ENCODE measurements at regions not wholly inside any gene's neighbourhood (a gene's known extent, or its start where the extent isn't known, plus 50 kb on each side); places are given as distances from the start of the nearest gene placed in this dataset.

GRCh38 chr5:56601641-56602071, 213.7 kb upstream of the MAP3K1 start:
- no peak for DNase-seq
- H3K27ac ChIP-seq (ENCODE audit: low read depth in 2 of 2, low read length in 1 of 2), result no peak overlapping the region

More at GRCh38 chr5:56601641-56602071, 213.7 kb upstream of the MAP3K1 start:
- ChIA-PET CTCF (no interaction called here), POLR2A (no interaction called here)
- no peak overlapping the region for H3K9ac ChIP-seq
- no peak for TF ChIP-seq TEAD4 (IDR thresholded peaks at IDR 0.05; ENCODE audit: borderline replicate concordance, insufficient read depth)
- TF ChIP-seq MAX (IDR thresholded peaks at IDR 0.05; ENCODE audit: low read depth), result no peak
- TF ChIP-seq FOXM1 (IDR thresholded peaks at IDR 0.05; ENCODE audit: low read depth), result no peak
- TF ChIP-seq NFIC (IDR thresholded peaks at IDR 0.05; ENCODE audit: borderline replicate concordance), result no peak
- no peak for TF ChIP-seq USF1 (IDR thresholded peaks at IDR 0.05; ENCODE audit: borderline replicate concordance, low read depth)
- TF ChIP-seq FOXJ3 (CRISPR knock-in tag; IDR thresholded peaks at IDR 0.05), result no peak
- no peak for TF ChIP-seq CHD2 (IDR thresholded peaks at IDR 0.05; ENCODE audit: low read length, partially characterized antibody)
- no peak for TF ChIP-seq SMC3 (IDR thresholded peaks at IDR 0.05; ENCODE audit: low read depth, low read length)
- no peak for TF ChIP-seq PBX3 (IDR thresholded peaks at IDR 0.05)
- TF ChIP-seq RCOR1 (IDR thresholded peaks at IDR 0.05; ENCODE audit: low read length), result no peak
- TF ChIP-seq NRF1 (IDR thresholded peaks at IDR 0.05; ENCODE audit: low read depth, low read length), result no peak
- no peak for TF ChIP-seq EP300 (IDR thresholded peaks at IDR 0.05; ENCODE audit: borderline replicate concordance in 1 of 2, low read depth in 1 of 2, low read length in 1 of 2)
- no peak for TF ChIP-seq EZH2phosphoT487 (IDR thresholded peaks at IDR 0.05; ENCODE audit: borderline replicate concordance, low read depth)
- TF ChIP-seq MEF2A (IDR thresholded peaks at IDR 0.05; ENCODE audit: borderline replicate concordance, low read depth), result no peak
- TF ChIP-seq SIN3A (IDR thresholded peaks at IDR 0.05; ENCODE audit: borderline replicate concordance, low read depth, low read length), result no peak
- TF ChIP-seq USF2 (IDR thresholded peaks at IDR 0.05; ENCODE audit: borderline replicate concordance, low read depth, low read length), result no peak
- TF ChIP-seq ZBTB33 (IDR thresholded peaks at IDR 0.05; ENCODE audit: borderline replicate concordance, low read depth), result no peak
- H3K36me3 ChIP-seq (replicated peaks in 1 of 2; ENCODE audit: control insufficient read depth in 1 of 2, insufficient read depth in 2 of 2, low read length in 1 of 2), result no peaks in the 10 kb centered on the region
- WGBS (ENCODE audit: low lambda C conversion rate), result 57% methylated on average over 3 of the region's 3 CpGs
- H4K20me1 ChIP-seq (ENCODE audit: insufficient read depth), result no peaks in the 10 kb centered on the region
- H3K79me2 ChIP-seq (ENCODE audit: insufficient read depth), result no peaks in the 10 kb centered on the region
- no peaks in the 10 kb centered on the region for H3K9me3 ChIP-seq
- no peaks in the 10 kb centered on the region for H3K4me1 ChIP-seq (ENCODE audit: control insufficient read depth in 1 of 2, insufficient read depth in 2 of 2, low read depth in 1 of 2, low read length in 1 of 2)
- H3K4me2 ChIP-seq, result no peak overlapping the region
- H3K9me2 ChIP-seq, result no peaks in the 10 kb centered on the region
- no peak overlapping the region for H3K4me3 ChIP-seq (ENCODE audit: low read depth in 2 of 2, low read length in 1 of 2)
- H3K27me3 ChIP-seq (ENCODE audit: insufficient read depth), result no peaks in the 10 kb centered on the region
- H3F3A ChIP-seq (replicated peaks; ENCODE audit: insufficient read depth), result no peaks in the 10 kb centered on the region
- H2AFZ ChIP-seq (ENCODE audit: low read depth), result no peak overlapping the region
